ENCODE measurements at regions not wholly inside any gene's neighbourhood (a gene's known extent, or its start where the extent isn't known, plus 50 kb on each side); places are given as distances from the start of the nearest gene placed in this dataset.

GRCh38 chr4:38356686-38357085 is 307.3 kb upstream of the KLF3 start:
- no peak overlapping the region for H3K9ac ChIP-seq (ENCODE audit: low read depth, low read length)
- H3K4me3 ChIP-seq (ENCODE audit: low read length), result no peak overlapping the region
- H3K27me3 ChIP-seq (ENCODE audit: insufficient read depth, low read length), result no peaks in the 10 kb centered on the region
- no peaks in the 10 kb centered on the region for H3K9me3 ChIP-seq (ENCODE audit: insufficient read depth, low read depth, low read length)
- H3K36me3 ChIP-seq (ENCODE audit: insufficient read depth, low read depth, low read length), result no peaks in the 10 kb centered on the region
- H3K4me1 ChIP-seq (ENCODE audit: insufficient read depth, low read length), result no peaks in the 10 kb centered on the region
- no peak overlapping the region for H3K27ac ChIP-seq (ENCODE audit: low read length)

- Histone ChIP-seq H3K27me3 (ENCODE audit: insufficient read depth, low read length) (no peaks in the 10 kb centered on the region), H3K36me3 (ENCODE audit: insufficient read depth, low read depth, low read length) (no peaks in the 10 kb centered on the region), H3K4me3 (ENCODE audit: low read length) (no peak overlapping the region), H3K9me3 (ENCODE audit: insufficient read depth, low read depth, low read length) (no peaks in the 10 kb centered on the region), H3K9ac (ENCODE audit: low read depth, low read length) (no peak overlapping the region), H3K27ac (ENCODE audit: low read length) (no peak overlapping the region), H3K4me1 (ENCODE audit: insufficient read depth, low read length) (no peaks in the 10 kb centered on the region)
These were observed 306.5 kb upstream of the KLF3 start for GRCh38 chr4:38357546-38357945.

- no peaks in the 10 kb centered on the region for H3K36me3 ChIP-seq (ENCODE audit: insufficient read depth, low read depth, low read length)
- H3K4me3 ChIP-seq (ENCODE audit: low read length), result no peak overlapping the region
- no peaks in the 10 kb centered on the region for H3K9me3 ChIP-seq (ENCODE audit: insufficient read depth, low read depth, low read length)
- H3K4me1 ChIP-seq (ENCODE audit: insufficient read depth, low read length), result no peaks in the 10 kb centered on the region
- H3K27me3 ChIP-seq (ENCODE audit: insufficient read depth, low read length), result no peaks in the 10 kb centered on the region
- no peak overlapping the region for H3K27ac ChIP-seq (ENCODE audit: low read length)
- H3K9ac ChIP-seq (ENCODE audit: low read depth, low read length), result no peak overlapping the region
These were observed 304.9 kb upstream of the KLF3 start for GRCh38 chr4:38359113-38359512.

GRCh38 chr4:38360201-38360600 is 303.8 kb upstream of the KLF3 start:
- H3K9ac ChIP-seq (ENCODE audit: low read depth, low read length), result no peak overlapping the region
- H3K36me3 ChIP-seq (ENCODE audit: insufficient read depth, low read depth, low read length), result no peaks in the 10 kb centered on the region
- no peak overlapping the region for H3K4me3 ChIP-seq (ENCODE audit: low read length)
- no peaks in the 10 kb centered on the region for H3K9me3 ChIP-seq (ENCODE audit: insufficient read depth, low read depth, low read length)
- H3K27me3 ChIP-seq (ENCODE audit: insufficient read depth, low read length), result no peaks in the 10 kb centered on the region
- H3K4me1 ChIP-seq (ENCODE audit: insufficient read depth, low read length), result no peaks in the 10 kb centered on the region
- no peak overlapping the region for H3K27ac ChIP-seq (ENCODE audit: low read length)

GRCh38 chr4:38364383-38364963 is 299.5 kb upstream of the KLF3 start:
- Histone ChIP-seq H3K9ac (ENCODE audit: low read depth, low read length) (no peak overlapping the region), H3K9me3 (ENCODE audit: insufficient read depth, low read depth, low read length) (no peaks in the 10 kb centered on the region), H3K36me3 (ENCODE audit: insufficient read depth, low read depth, low read length) (no peaks in the 10 kb centered on the region), H3K27me3 (ENCODE audit: insufficient read depth, low read length) (no peaks in the 10 kb centered on the region), H3K4me3 (ENCODE audit: low read length) (no peak overlapping the region), H3K4me1 (ENCODE audit: insufficient read depth, low read length) (no peaks in the 10 kb centered on the region), H3K27ac (ENCODE audit: low read length) (no peak overlapping the region)

GRCh38 chr4:38365261-38365660 is 298.7 kb upstream of the KLF3 start:
- H3K36me3 ChIP-seq (ENCODE audit: insufficient read depth, low read depth, low read length), result no peaks in the 10 kb centered on the region
- no peaks in the 10 kb centered on the region for H3K9me3 ChIP-seq (ENCODE audit: insufficient read depth, low read depth, low read length)
- H3K4me3 ChIP-seq (ENCODE audit: low read length), result no peak overlapping the region
- H3K4me1 ChIP-seq (ENCODE audit: insufficient read depth, low read length), result no peaks in the 10 kb centered on the region
- no peak overlapping the region for H3K27ac ChIP-seq (ENCODE audit: low read length)
- no peaks in the 10 kb centered on the region for H3K27me3 ChIP-seq (ENCODE audit: insufficient read depth, low read length)
- H3K9ac ChIP-seq (ENCODE audit: low read depth, low read length), result no peak overlapping the region

GRCh38 chr4:38365748-38366310 is 298.2 kb upstream of the KLF3 start:
- Histone ChIP-seq H3K4me3 (ENCODE audit: low read length) (no peak overlapping the region), H3K27me3 (ENCODE audit: insufficient read depth, low read length) (no peaks in the 10 kb centered on the region), H3K27ac (ENCODE audit: low read length) (no peak overlapping the region), H3K4me1 (ENCODE audit: insufficient read depth, low read length) (no peaks in the 10 kb centered on the region), H3K9ac (ENCODE audit: low read depth, low read length) (no peak overlapping the region), H3K9me3 (ENCODE audit: insufficient read depth, low read depth, low read length) (no peaks in the 10 kb centered on the region), H3K36me3 (ENCODE audit: insufficient read depth, low read depth, low read length) (no peaks in the 10 kb centered on the region)

GRCh38 chr4:38366456-38366855 is 297.5 kb upstream of the KLF3 start:
- Histone ChIP-seq H3K36me3 (ENCODE audit: insufficient read depth, low read depth, low read length) (no peaks in the 10 kb centered on the region), H3K27me3 (ENCODE audit: insufficient read depth, low read length) (no peaks in the 10 kb centered on the region), H3K27ac (ENCODE audit: low read length) (no peak overlapping the region), H3K9me3 (ENCODE audit: insufficient read depth, low read depth, low read length) (no peaks in the 10 kb centered on the region), H3K4me1 (ENCODE audit: insufficient read depth, low read length) (no peaks in the 10 kb centered on the region), H3K4me3 (ENCODE audit: low read length) (no peak overlapping the region), H3K9ac (ENCODE audit: low read depth, low read length) (no peak overlapping the region)

GRCh38 chr4:38366997-38367396 is 297.0 kb upstream of the KLF3 start:
- H3K27ac ChIP-seq (ENCODE audit: low read length), result no peak overlapping the region
- H3K4me1 ChIP-seq (ENCODE audit: insufficient read depth, low read length), result no peaks in the 10 kb centered on the region
- no peak overlapping the region for H3K4me3 ChIP-seq (ENCODE audit: low read length)
- H3K9me3 ChIP-seq (ENCODE audit: insufficient read depth, low read depth, low read length), result no peaks in the 10 kb centered on the region
- no peaks in the 10 kb centered on the region for H3K36me3 ChIP-seq (ENCODE audit: insufficient read depth, low read depth, low read length)
- no peaks in the 10 kb centered on the region for H3K27me3 ChIP-seq (ENCODE audit: insufficient read depth, low read length)
- no peak overlapping the region for H3K9ac ChIP-seq (ENCODE audit: low read depth, low read length)

- Histone ChIP-seq H3K4me1 (ENCODE audit: insufficient read depth, low read length) (no peaks in the 10 kb centered on the region), H3K4me3 (ENCODE audit: low read length) (no peak overlapping the region), H3K27me3 (ENCODE audit: insufficient read depth, low read length) (no peaks in the 10 kb centered on the region), H3K9me3 (ENCODE audit: insufficient read depth, low read depth, low read length) (no peaks in the 10 kb centered on the region), H3K27ac (ENCODE audit: low read length) (no peak overlapping the region), H3K9ac (ENCODE audit: low read depth, low read length) (no peak overlapping the region), H3K36me3 (ENCODE audit: insufficient read depth, low read depth, low read length) (no peaks in the 10 kb centered on the region)
These were observed 296.3 kb upstream of the KLF3 start for GRCh38 chr4:38367642-38368174.

GRCh38 chr4:38368613-38369012 is 295.4 kb upstream of the KLF3 start:
- Histone ChIP-seq H3K4me3 (ENCODE audit: low read length) (no peak overlapping the region), H3K27ac (ENCODE audit: low read length) (no peak overlapping the region), H3K27me3 (ENCODE audit: insufficient read depth, low read length) (no peaks in the 10 kb centered on the region), H3K36me3 (ENCODE audit: insufficient read depth, low read depth, low read length) (no peaks in the 10 kb centered on the region), H3K9ac (ENCODE audit: low read depth, low read length) (no peak overlapping the region), H3K9me3 (ENCODE audit: insufficient read depth, low read depth, low read length) (no peaks in the 10 kb centered on the region), H3K4me1 (ENCODE audit: insufficient read depth, low read length) (no peaks in the 10 kb centered on the region)

GRCh38 chr4:38371391-38371851 is 292.6 kb upstream of the KLF3 start:
- Histone ChIP-seq H3K9me3 (ENCODE audit: insufficient read depth, low read depth, low read length) (no peaks in the 10 kb centered on the region; the same call in 1 of the 2 replicates), H3K4me1 (ENCODE audit: insufficient read depth, low read length) (no peaks in the 10 kb centered on the region), H3K27ac (ENCODE audit: low read length) (no peak overlapping the region), H3K4me3 (ENCODE audit: low read length) (no peak overlapping the region), H3K27me3 (ENCODE audit: insufficient read depth, low read length) (no peaks in the 10 kb centered on the region), H3K36me3 (ENCODE audit: insufficient read depth, low read depth, low read length) (no peaks in the 10 kb centered on the region), H3K9ac (ENCODE audit: low read depth, low read length) (no peak overlapping the region)

All from iPS-20b (cell line).